ENCODE measurements at regions not wholly inside any gene's neighbourhood (a gene's known extent, or its start where the extent isn't known, plus 50 kb on each side); places are given as distances from the start of the nearest gene placed in this dataset.

DNA sequence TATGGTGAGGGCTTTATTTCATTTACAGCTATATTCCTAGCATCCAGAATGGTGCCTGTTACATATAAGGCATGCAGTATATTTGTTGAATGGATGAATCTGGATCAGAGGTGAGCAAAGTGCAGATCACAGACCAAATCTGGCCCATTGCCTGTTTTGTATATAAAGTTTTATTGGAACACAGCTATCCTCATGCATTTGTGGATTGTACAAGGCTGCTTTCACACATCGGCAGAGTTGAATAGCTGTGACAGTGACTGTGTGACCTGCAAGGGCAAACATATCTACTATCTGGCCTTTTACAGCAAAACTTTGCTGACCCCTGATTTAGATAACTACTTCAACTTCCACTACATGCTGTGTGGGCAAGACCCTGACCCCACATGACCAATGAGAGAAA lies 54.0 kb upstream of the MRPS6 start:
- no peak overlapping the region for H3K4me2 ChIP-seq (ENCODE audit: insufficient read depth, insufficient read length, low read length)
- Mint-ChIP-seq H3K36me3 (ENCODE audit: insufficient read depth in 1 of 3, low read depth in 3 of 3) (no peaks in the 10 kb centered on the region), H3K9me3 (peaks cover 3 to 4% of the 10 kb centered on the region in 2 experiments; a peak in 3 of 5 replicates), H3K4me1 (peaks cover 6 to 9% of the 10 kb centered on the region in 2 experiments), H3K27ac (no peak overlapping the region), H3K27me3 (ENCODE audit: low read depth) (peaks cover 2% of the 10 kb centered on the region; the same call in 1 of the 2 replicates), H3K4me3 (no peak overlapping the region)
- no peak overlapping the region for H2BK120ac ChIP-seq (ENCODE audit: low read depth, low read length, poor library complexity, severe bottlenecking)
- no peak for DNase-seq
- H3K23me2 ChIP-seq (ENCODE audit: insufficient read length, low read depth, low read length, poor library complexity, severe bottlenecking): no peaks in the 10 kb centered on the region
- no peak overlapping the region for H2BK20ac ChIP-seq (ENCODE audit: low read depth, low read length, poor library complexity, severe bottlenecking)
- H4K91ac ChIP-seq (ENCODE audit: insufficient read length, low read depth, low read length): no peak overlapping the region
- no CpG with 5 or more reads among the region's 1 CpG for WGBS (ENCODE audit: extremely low coverage, insufficient read length, low lambda C conversion rate)
- H4K8ac ChIP-seq (replicated peaks; ENCODE audit: insufficient read length, low read depth, low read length): no peak overlapping the region
- no peak overlapping the region for H2BK12ac ChIP-seq (ENCODE audit: insufficient read length, low read depth, low read length)
- no peak overlapping the region for H2AFZ ChIP-seq (ENCODE audit: low read length)
- H3K23ac ChIP-seq (ENCODE audit: insufficient read length, low read depth, low read length): no peak overlapping the region
- no peak overlapping the region for H3K14ac ChIP-seq (ENCODE audit: insufficient read depth, low read length)
- no peak overlapping the region for H2AK5ac ChIP-seq (ENCODE audit: insufficient read length, low read length)
- no peaks in the 10 kb centered on the region for H3K79me2 ChIP-seq (ENCODE audit: insufficient read depth, low read length)
- H4K5ac ChIP-seq (ENCODE audit: insufficient read length, low read depth, low read length): no peak overlapping the region
- H3K18ac ChIP-seq (ENCODE audit: insufficient read length, low read depth, low read length): no peak overlapping the region
- TF ChIP-seq, protein P1, sequence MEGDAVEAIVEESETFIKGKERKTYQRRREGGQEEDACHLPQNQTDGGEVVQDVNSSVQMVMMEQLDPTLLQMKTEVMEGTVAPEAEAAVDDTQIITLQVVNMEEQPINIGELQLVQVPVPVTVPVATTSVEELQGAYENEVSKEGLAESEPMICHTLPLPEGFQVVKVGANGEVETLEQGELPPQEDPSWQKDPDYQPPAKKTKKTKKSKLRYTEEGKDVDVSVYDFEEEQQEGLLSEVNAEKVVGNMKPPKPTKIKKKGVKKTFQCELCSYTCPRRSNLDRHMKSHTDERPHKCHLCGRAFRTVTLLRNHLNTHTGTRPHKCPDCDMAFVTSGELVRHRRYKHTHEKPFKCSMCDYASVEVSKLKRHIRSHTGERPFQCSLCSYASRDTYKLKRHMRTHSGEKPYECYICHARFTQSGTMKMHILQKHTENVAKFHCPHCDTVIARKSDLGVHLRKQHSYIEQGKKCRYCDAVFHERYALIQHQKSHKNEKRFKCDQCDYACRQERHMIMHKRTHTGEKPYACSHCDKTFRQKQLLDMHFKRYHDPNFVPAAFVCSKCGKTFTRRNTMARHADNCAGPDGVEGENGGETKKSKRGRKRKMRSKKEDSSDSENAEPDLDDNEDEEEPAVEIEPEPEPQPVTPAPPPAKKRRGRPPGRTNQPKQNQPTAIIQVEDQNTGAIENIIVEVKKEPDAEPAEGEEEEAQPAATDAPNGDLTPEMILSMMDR (conservative IDR thresholded peaks at IDR 0.05): no peak
- H3K9ac ChIP-seq (ENCODE audit: extremely low read depth, insufficient read length, low read length): no peak overlapping the region
- H2BK15ac ChIP-seq (ENCODE audit: low read depth, low read length): no peak overlapping the region
- H3K27ac ChIP-seq (ENCODE audit: insufficient read length, low read depth, low read length): no peak overlapping the region
- H3K79me1 ChIP-seq (ENCODE audit: insufficient read depth, low read depth, low read length, poor library complexity, severe bottlenecking): no peaks in the 10 kb centered on the region
- no peak overlapping the region for H3T11ph ChIP-seq (ENCODE audit: low read length)
- H3K4me1 ChIP-seq (ENCODE audit: insufficient read depth, low read length): peaks cover 4% of the 10 kb centered on the region; the same call in 1 of the 2 replicates
- no peaks in the 10 kb centered on the region for H3K9me3 ChIP-seq (ENCODE audit: control insufficient read depth, low read depth, low read length)
- no peak overlapping the region for H3K4ac ChIP-seq (ENCODE audit: low read depth, low read length)
- H4K20me1 ChIP-seq (ENCODE audit: control insufficient read depth, insufficient read depth, insufficient read length): no peaks in the 10 kb centered on the region
- no peaks in the 10 kb centered on the region for H3K27me3 ChIP-seq (ENCODE audit: insufficient read depth, low read length)
- no peak overlapping the region for H2BK5ac ChIP-seq (ENCODE audit: insufficient read length, low read length)
- H3K56ac ChIP-seq (ENCODE audit: insufficient read length, low read depth, low read length): no peak overlapping the region
